ENCODE measurements at regions not wholly inside any gene's neighbourhood (a gene's known extent, or its start where the extent isn't known, plus 50 kb on each side); places are given as distances from the start of the nearest gene placed in this dataset.

DNA sequence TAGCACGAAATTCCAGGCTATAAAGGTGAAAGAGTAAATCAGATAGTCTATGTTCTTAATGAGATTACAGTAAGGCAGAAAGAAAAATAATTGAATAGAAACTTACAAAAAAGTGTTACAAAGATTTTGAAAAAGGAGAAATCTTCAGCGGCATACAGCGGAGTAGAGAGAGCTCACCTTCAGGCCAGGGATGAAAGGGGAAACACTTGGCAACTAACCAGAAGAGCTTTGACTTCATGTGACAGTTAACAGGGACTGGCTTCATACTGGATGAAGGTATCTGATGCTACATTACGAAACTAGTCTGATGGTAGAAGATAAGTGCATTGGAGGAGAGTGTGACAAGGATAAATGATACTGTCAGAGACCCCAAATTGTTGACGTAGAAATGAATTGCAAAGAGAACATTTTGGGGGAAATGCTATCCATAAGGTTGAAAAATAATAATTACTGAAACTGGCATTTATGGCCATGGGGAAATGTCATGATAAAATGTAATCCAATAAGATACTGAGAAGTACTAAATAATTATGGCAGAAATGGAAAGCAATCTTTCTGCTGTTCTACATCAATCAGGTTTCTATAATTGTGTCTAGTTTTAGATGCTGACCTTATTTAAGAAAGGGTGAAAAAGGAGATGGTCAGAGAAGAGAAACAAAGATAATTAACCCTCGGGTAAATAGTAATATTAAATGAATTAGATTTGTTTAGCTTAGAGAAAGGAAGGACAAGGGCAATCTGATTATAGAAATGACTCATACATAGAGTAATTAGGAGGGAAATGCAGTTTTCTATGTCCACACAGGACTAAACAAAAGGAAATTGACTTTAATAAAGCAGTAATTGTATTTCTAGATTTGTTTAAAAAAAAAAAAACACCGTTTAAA, 808.7 kb downstream of the NCAM2 start:
- intact Hi-C loops (cut with DNase I), result no loop called here
- H3K27me3 ChIP-seq, result no peaks in the 10 kb centered on the region
- ATAC-seq (no peak), DNase-seq (no peak)
- 47% methylated on average over 7 of the region's 7 CpGs for WGBS (ENCODE audit: insufficient coverage, low coverage, low lambda C conversion rate, missing lambda C conversion rate)
- H3K4me1 ChIP-seq, result no peaks in the 10 kb centered on the region
- H3K36me3 ChIP-seq, result no peaks in the 10 kb centered on the region
- TF ChIP-seq, protein P1, sequence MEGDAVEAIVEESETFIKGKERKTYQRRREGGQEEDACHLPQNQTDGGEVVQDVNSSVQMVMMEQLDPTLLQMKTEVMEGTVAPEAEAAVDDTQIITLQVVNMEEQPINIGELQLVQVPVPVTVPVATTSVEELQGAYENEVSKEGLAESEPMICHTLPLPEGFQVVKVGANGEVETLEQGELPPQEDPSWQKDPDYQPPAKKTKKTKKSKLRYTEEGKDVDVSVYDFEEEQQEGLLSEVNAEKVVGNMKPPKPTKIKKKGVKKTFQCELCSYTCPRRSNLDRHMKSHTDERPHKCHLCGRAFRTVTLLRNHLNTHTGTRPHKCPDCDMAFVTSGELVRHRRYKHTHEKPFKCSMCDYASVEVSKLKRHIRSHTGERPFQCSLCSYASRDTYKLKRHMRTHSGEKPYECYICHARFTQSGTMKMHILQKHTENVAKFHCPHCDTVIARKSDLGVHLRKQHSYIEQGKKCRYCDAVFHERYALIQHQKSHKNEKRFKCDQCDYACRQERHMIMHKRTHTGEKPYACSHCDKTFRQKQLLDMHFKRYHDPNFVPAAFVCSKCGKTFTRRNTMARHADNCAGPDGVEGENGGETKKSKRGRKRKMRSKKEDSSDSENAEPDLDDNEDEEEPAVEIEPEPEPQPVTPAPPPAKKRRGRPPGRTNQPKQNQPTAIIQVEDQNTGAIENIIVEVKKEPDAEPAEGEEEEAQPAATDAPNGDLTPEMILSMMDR (IDR thresholded peaks at IDR 0.05), result no peak
- TF ChIP-seq POLR2A (IDR thresholded peaks at IDR 0.05), result no peak
- H3K9me3 ChIP-seq, result no peaks in the 10 kb centered on the region
- no peak overlapping the region for H3K4me3 ChIP-seq
- no peak overlapping the region for H3K27ac ChIP-seq

- no peaks in the 10 kb centered on the region for H3K36me3 ChIP-seq
- intact Hi-C loops (cut with DNase I), result no loop called here
- DNase-seq (no peak), ATAC-seq (no peak)
- H3K4me3 ChIP-seq, result no peak overlapping the region
- 67% methylated on average over 1 of the region's 1 CpG for WGBS (ENCODE audit: insufficient coverage, low coverage, low lambda C conversion rate, missing lambda C conversion rate)
- H3K4me1 ChIP-seq, result no peaks in the 10 kb centered on the region
- H3K27ac ChIP-seq, result no peak overlapping the region
- TF ChIP-seq, protein P1 (IDR thresholded peaks at IDR 0.05), result no peak
- TF ChIP-seq POLR2A (IDR thresholded peaks at IDR 0.05), result no peak
- no peaks in the 10 kb centered on the region for H3K9me3 ChIP-seq
- H3K27me3 ChIP-seq, result no peaks in the 10 kb centered on the region
These were observed 809.3 kb downstream of the NCAM2 start for GRCh38 chr21:21807598-21807903.

GRCh38 chr21:21813289-21813688, 815.1 kb downstream of the NCAM2 start:
- no peak overlapping the region for H3K4me3 ChIP-seq
- H3K27ac ChIP-seq, result no peak overlapping the region
- no peak for ATAC-seq
- TF ChIP-seq, protein P1 (IDR thresholded peaks at IDR 0.05), result no peak
- no peak for TF ChIP-seq POLR2A (IDR thresholded peaks at IDR 0.05)
- H3K27me3 ChIP-seq, result no peaks in the 10 kb centered on the region
- intact Hi-C loops (cut with DNase I), result no loop called here
- no peak for DNase-seq
- H3K36me3 ChIP-seq, result no peaks in the 10 kb centered on the region
- no peaks in the 10 kb centered on the region for H3K9me3 ChIP-seq
- WGBS (ENCODE audit: insufficient coverage, low coverage, low lambda C conversion rate, missing lambda C conversion rate), result 52% methylated on average over 2 of the region's 2 CpGs
- H3K4me1 ChIP-seq, result no peaks in the 10 kb centered on the region

GRCh38 chr21:21813934-21814333, 815.7 kb downstream of the NCAM2 start:
- ATAC-seq, result no peak
- no peaks in the 10 kb centered on the region for H3K9me3 ChIP-seq
- H3K27ac ChIP-seq, result no peak overlapping the region
- intact Hi-C loops (cut with DNase I), result no loop called here
- TF ChIP-seq POLR2A (IDR thresholded peaks at IDR 0.05), result no peak
- H3K4me1 ChIP-seq, result no peaks in the 10 kb centered on the region
- no peak for DNase-seq
- no peaks in the 10 kb centered on the region for H3K36me3 ChIP-seq
- H3K4me3 ChIP-seq, result no peak overlapping the region
- H3K27me3 ChIP-seq, result no peaks in the 10 kb centered on the region

- no peak overlapping the region for H3K27ac ChIP-seq
- no peaks in the 10 kb centered on the region for H3K9me3 ChIP-seq
- H3K4me3 ChIP-seq, result no peak overlapping the region
- TF ChIP-seq, protein P1 (IDR thresholded peaks at IDR 0.05), result no peak
- no peak for TF ChIP-seq POLR2A (IDR thresholded peaks at IDR 0.05)
- no peaks in the 10 kb centered on the region for H3K27me3 ChIP-seq
- DNase-seq (no peak), ATAC-seq (no peak)
- H3K4me1 ChIP-seq, result no peaks in the 10 kb centered on the region
- intact Hi-C loops (cut with DNase I), result no loop called here
- 31% methylated on average over 4 of the region's 4 CpGs for WGBS (ENCODE audit: insufficient coverage, low coverage, low lambda C conversion rate, missing lambda C conversion rate)
- H3K36me3 ChIP-seq, result no peaks in the 10 kb centered on the region
These were observed 818.6 kb downstream of the NCAM2 start for GRCh38 chr21:21816778-21817177.

Measured in right lobe of liver (tissue), 6 donors.